OCI-LY1 (cell line): ENCODE measurements at regions not wholly inside any gene's neighbourhood (a gene's known extent, or its start where the extent isn't known, plus 50 kb on each side); places are given as distances from the start of the nearest gene placed in this dataset.

Experiments
- H2AFZ ChIP-seq: fragments of 200-600 bp; sonication (generic), shearing (Covaris generic); 2 replicates; pipeline ENCODE4 v1.6.0; 2014; ENCODE audit warnings: antibody characterized with exemption, mild to moderate bottlenecking, low read length
- H3F3A ChIP-seq: fragments of 200-600 bp; sonication (generic), shearing (Covaris generic); 2 replicates; pipeline ENCODE4 v1.6.0; 2014; ENCODE audit warnings: mild to moderate bottlenecking, antibody characterized with exemption, low read length, moderate library complexity; ENCODE audit not compliant: insufficient read depth
- H3K27ac ChIP-seq: fragments of 200-600 bp; sonication (generic); 2 replicates; pipeline ENCODE4 v1.5.1; 2014; ENCODE audit warnings: low read length, mixed run types, mild to moderate bottlenecking, low read depth; ENCODE audit not compliant: poor library complexity, severe bottlenecking
- H3K27me3 ChIP-seq: fragments of 200-600 bp; sonication (generic); 2 replicates; pipeline ENCODE4 v1.6.0; 2014; ENCODE audit warnings: antibody characterized with exemption, mild to moderate bottlenecking, low read length, moderate library complexity; ENCODE audit not compliant: insufficient read depth
- H3K36me3 ChIP-seq: fragments of 200-600 bp; sonication (generic); 2 replicates; pipeline ENCODE4 v1.6.1; 2014; ENCODE audit warnings: mild to moderate bottlenecking, antibody characterized with exemption, low read length, moderate library complexity, mixed read lengths; ENCODE audit not compliant: insufficient read depth
- H3K4me1 ChIP-seq: fragments of 200-600 bp; sonication (generic); 2 replicates; pipeline ENCODE4 v1.5.1; 2014; ENCODE audit warnings: mild to moderate bottlenecking, low read length, moderate library complexity; ENCODE audit not compliant: insufficient read depth, severe bottlenecking
- H3K4me2 ChIP-seq: fragments of 200-600 bp; sonication (generic), shearing (Covaris generic); 2 replicates; pipeline ENCODE4 v1.6.1; 2014; ENCODE audit warnings: low read length
- H3K4me3 ChIP-seq: fragments of 200-600 bp; sonication (generic); 2 replicates; pipeline ENCODE4 v1.5.1; 2014; ENCODE audit warnings: low read length, low read depth, mild to moderate bottlenecking, mixed read lengths; ENCODE audit not compliant: poor library complexity, severe bottlenecking
- H3K79me2 ChIP-seq: fragments of 200-600 bp; shearing (Covaris generic); 2 replicates; pipeline ENCODE4 v1.6.1; 2016; ENCODE audit warnings: mixed run types, low read length, mixed read lengths; ENCODE audit not compliant: insufficient read depth
- H3K9ac ChIP-seq: fragments of 200-600 bp; sonication (generic), shearing (Covaris generic); 2 replicates; pipeline ENCODE4 v1.6.1; 2014; ENCODE audit warnings: mild to moderate bottlenecking, low read length, mixed read lengths
- H3K9me2 ChIP-seq: fragments of 200-600 bp; sonication (generic), shearing (Covaris generic); 2 replicates; pipeline ENCODE4 v1.6.1; 2014; ENCODE audit warnings: low read depth, mild to moderate bottlenecking, low read length, mixed read lengths
- H3K9me3 ChIP-seq: fragments of 200-600 bp; shearing (Covaris generic); 2 replicates; pipeline ENCODE4 v1.6.1; 2014; ENCODE audit warnings: low read length, mixed read lengths
- H4K20me1 ChIP-seq: fragments of 200-600 bp; sonication (generic), shearing (Covaris generic); 2 replicates; pipeline ENCODE4 v1.6.0; 2016; ENCODE audit warnings: mild to moderate bottlenecking, low read length; ENCODE audit not compliant: insufficient read depth
- EZH2 ChIP-seq: fragments of 200-600 bp; sonication (generic), shearing (Covaris generic); IDR thresholded peaks from 2 replicates; pipeline ENCODE4 v1.8.0; 2017; ENCODE audit warnings: borderline replicate concordance, mixed run types, mild to moderate bottlenecking, antibody characterized with exemption, low read length, moderate library complexity, mixed read lengths
- TF ChIP-seq, protein P1 (sequence below): fragments of 200-600 bp; sonication (generic), shearing (Covaris generic); IDR thresholded peaks from 2 replicates; pipeline ENCODE4 v1.5.1; 2017; ENCODE audit warnings: mild to moderate bottlenecking, antibody characterized with exemption, low read length, moderate library complexity, mixed read lengths

DNA sequence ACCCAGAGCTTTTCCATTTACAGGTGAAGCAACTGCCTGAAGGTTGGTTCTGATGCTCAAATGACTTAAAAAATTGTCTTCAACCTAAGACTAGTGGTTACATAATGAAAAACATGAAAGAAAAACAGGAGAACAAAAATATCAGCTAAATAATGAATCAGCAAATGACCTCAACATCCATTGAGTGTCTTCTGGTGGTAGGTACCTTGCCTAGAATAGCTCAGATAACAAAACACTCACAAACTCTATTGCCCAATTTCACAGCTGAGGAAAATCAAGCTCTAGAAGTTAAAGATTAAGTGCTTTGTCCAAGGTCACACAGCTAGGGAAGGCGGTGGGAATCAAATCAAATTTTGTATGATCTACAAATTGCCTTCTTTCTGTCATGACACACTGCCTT lies 304.6 kb upstream of the CDH11 start:
- no peak overlapping the region for H3K4me3 ChIP-seq
- no peak for TF ChIP-seq EZH2
- TF ChIP-seq, protein P1, sequence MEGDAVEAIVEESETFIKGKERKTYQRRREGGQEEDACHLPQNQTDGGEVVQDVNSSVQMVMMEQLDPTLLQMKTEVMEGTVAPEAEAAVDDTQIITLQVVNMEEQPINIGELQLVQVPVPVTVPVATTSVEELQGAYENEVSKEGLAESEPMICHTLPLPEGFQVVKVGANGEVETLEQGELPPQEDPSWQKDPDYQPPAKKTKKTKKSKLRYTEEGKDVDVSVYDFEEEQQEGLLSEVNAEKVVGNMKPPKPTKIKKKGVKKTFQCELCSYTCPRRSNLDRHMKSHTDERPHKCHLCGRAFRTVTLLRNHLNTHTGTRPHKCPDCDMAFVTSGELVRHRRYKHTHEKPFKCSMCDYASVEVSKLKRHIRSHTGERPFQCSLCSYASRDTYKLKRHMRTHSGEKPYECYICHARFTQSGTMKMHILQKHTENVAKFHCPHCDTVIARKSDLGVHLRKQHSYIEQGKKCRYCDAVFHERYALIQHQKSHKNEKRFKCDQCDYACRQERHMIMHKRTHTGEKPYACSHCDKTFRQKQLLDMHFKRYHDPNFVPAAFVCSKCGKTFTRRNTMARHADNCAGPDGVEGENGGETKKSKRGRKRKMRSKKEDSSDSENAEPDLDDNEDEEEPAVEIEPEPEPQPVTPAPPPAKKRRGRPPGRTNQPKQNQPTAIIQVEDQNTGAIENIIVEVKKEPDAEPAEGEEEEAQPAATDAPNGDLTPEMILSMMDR: no peak
- H4K20me1 ChIP-seq: no peaks in the 10 kb centered on the region
- H3K9ac ChIP-seq: no peak overlapping the region
- no peak overlapping the region for H2AFZ ChIP-seq
- no peaks in the 10 kb centered on the region for H3K9me3 ChIP-seq
- no peaks in the 10 kb centered on the region for H3K4me1 ChIP-seq
- no peaks in the 10 kb centered on the region for H3K36me3 ChIP-seq
- no peaks in the 10 kb centered on the region for H3K79me2 ChIP-seq
- no peak overlapping the region for H3K27ac ChIP-seq
- no peak overlapping the region for H3K4me2 ChIP-seq
- no peaks in the 10 kb centered on the region for H3F3A ChIP-seq
- no peaks in the 10 kb centered on the region for H3K9me2 ChIP-seq
- no peaks in the 10 kb centered on the region for H3K27me3 ChIP-seq

DNA sequence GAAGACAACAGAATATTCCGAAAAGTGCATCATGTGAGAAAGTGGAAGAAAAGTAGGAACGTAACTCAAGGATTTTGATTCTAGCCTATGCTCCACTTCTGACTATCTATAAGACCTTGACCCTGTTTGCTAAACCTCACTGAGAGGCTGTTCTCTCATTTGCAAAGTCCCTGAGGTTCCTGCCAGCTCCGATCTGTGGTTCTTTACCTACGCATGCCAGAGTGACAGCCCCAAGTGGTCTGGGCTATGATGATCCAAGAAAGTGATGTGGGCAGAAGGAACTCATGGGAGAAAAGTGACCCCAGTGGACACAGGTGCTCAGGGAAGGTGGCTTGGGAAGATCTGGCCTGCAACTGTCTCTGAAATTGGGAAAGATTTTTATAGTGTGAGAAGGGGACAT lies 301.1 kb upstream of the CDH11 start:
- no peaks in the 10 kb centered on the region for H3F3A ChIP-seq
- H3K36me3 ChIP-seq: no peaks in the 10 kb centered on the region
- no peak overlapping the region for H3K4me2 ChIP-seq
- no peaks in the 10 kb centered on the region for H3K79me2 ChIP-seq
- H3K9ac ChIP-seq: no peak overlapping the region
- no peak overlapping the region for H2AFZ ChIP-seq
- TF ChIP-seq EZH2: no peak
- TF ChIP-seq, protein P1: no peak
- no peak overlapping the region for H3K4me3 ChIP-seq
- H3K9me3 ChIP-seq: no peaks in the 10 kb centered on the region
- no peaks in the 10 kb centered on the region for H3K27me3 ChIP-seq
- no peaks in the 10 kb centered on the region for H4K20me1 ChIP-seq
- H3K9me2 ChIP-seq: no peaks in the 10 kb centered on the region
- no peak overlapping the region for H3K27ac ChIP-seq
- no peaks in the 10 kb centered on the region for H3K4me1 ChIP-seq

DNA sequence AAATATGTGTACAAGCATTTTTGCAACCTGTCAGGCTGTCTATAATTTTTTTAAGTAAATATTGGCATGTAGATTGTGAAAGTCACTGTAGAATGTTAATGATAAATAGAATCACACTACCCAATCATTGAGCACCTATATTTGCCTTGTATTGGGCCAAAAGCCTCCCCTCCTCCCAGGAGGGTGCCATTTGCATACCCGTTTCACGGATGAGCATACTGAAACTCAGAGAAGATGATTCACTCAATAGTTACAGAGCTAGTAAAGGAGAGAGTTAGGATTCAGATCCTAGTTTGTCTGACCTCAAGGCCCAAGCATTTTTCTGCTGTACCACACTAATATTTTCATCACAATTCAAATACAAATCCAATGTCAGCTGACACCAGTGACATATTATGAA lies 299.7 kb upstream of the CDH11 start:
- Histone ChIP-seq H3K27ac (no peak overlapping the region), H2AFZ (no peak overlapping the region), H3K4me1 (no peaks in the 10 kb centered on the region), H3K79me2 (no peaks in the 10 kb centered on the region), H3K9me2 (no peaks in the 10 kb centered on the region), H3K4me3 (no peak overlapping the region), H3K9ac (no peak overlapping the region), H3F3A (no peaks in the 10 kb centered on the region), H3K4me2 (no peak overlapping the region), H4K20me1 (no peaks in the 10 kb centered on the region), H3K9me3 (no peaks in the 10 kb centered on the region), H3K27me3 (no peaks in the 10 kb centered on the region), H3K36me3 (no peaks in the 10 kb centered on the region)
- no peak for TF ChIP-seq EZH2
- TF ChIP-seq, protein P1: no peak
